GM13976 (cell line): ENCODE measurements at regions not wholly inside any gene's neighbourhood (a gene's known extent, or its start where the extent isn't known, plus 50 kb on each side); places are given as distances from the start of the nearest gene placed in this dataset.

Experiments
- DNase-seq: peaks from one replicate; pipeline ENCODE4 v3.0.0; 2012; ENCODE audit warnings: low spot score
- CTCF ChIP-seq: IDR thresholded peaks from 2 replicates; pipeline ENCODE4 v1.5.1; 2012; ENCODE audit warnings: borderline replicate concordance, mild to moderate bottlenecking; ENCODE audit not compliant: insufficient read depth; ENCODE audit errors: extremely low read depth, missing control alignments, control extremely low read depth
- in situ Hi-C: fragments of 300-500 bp; cut with MboI; formaldehyde crosslinking; loops from one replicate; pipeline ENCODE4 v1.12.0; 2022; ENCODE audit warnings: low sequenced_read_pairs, mixed read lengths, inconsistent platforms; ENCODE audit not compliant: unreplicated experiment

GRCh38 chr5:2562036-2562435 lies 189.4 kb downstream of the IRX2 start:
- in situ Hi-C loops = no loop called here
- DNase-seq = no peak
- no peak for TF ChIP-seq CTCF

- DNase-seq = no peak
- TF ChIP-seq CTCF = no peak
- in situ Hi-C loops = no loop called here
These were observed 191.0 kb downstream of the IRX2 start for GRCh38 chr5:2560435-2560834.

GRCh38 chr5:2557435-2557834 lies 194.0 kb downstream of the IRX2 start:
- DNase-seq = no peak
- in situ Hi-C loops = no loop called here
- TF ChIP-seq CTCF = no peak

- DNase-seq = no peak
- no peak for TF ChIP-seq CTCF
- in situ Hi-C loops = no loop called here
These were observed 195.0 kb downstream of the IRX2 start for GRCh38 chr5:2556375-2556966.

- no peak for DNase-seq
- in situ Hi-C loops = no loop called here
- no peak for TF ChIP-seq CTCF
These were observed 197.9 kb downstream of the IRX2 start for GRCh38 chr5:2553611-2554010.

GRCh38 chr5:2550509-2550908 lies 201.0 kb downstream of the IRX2 start:
- TF ChIP-seq CTCF = no peak
- DNase-seq = no peak
- in situ Hi-C loops = no loop called here
